Motor neuron (in vitro differentiated cells): ENCODE measurements at regions not wholly inside any gene's neighbourhood (a gene's known extent, or its start where the extent isn't known, plus 50 kb on each side); places are given as distances from the start of the nearest gene placed in this dataset.
"Not testable (repeated sequence)": the region's sequence is repeated elsewhere in the genome, so short reads cannot be mapped to it uniquely, and the experiment has no call there.

Experiments
- ATAC-seq, 8 experiments: fragments of 200-7000 bp; cut with Tn5 transposase; replicated peaks in 6 of 8; 2 replicates each; pipeline ENCODE4 v1.8.0; 2021; ENCODE audit warnings: mild to moderate bottlenecking in 8 of 8, moderate library complexity in 8 of 8
- H3K27ac ChIP-seq, 2 donors: fragments of 250-450 bp; sonication (Bioruptor Pico); 2 replicates each; pipeline ENCODE4 v1.9.0; 2021; ENCODE audit warnings: antibody characterized with exemption in 2 of 2, mild to moderate bottlenecking in 2 of 2, moderate library complexity in 1 of 2
- H3K4me1 ChIP-seq, 2 donors: fragments of 250-450 bp; sonication (Bioruptor Pico); replicated peaks in 1 of 2; 2 replicates each; pipeline ENCODE4 v1.6.1; 2021; ENCODE audit warnings: antibody characterized with exemption in 2 of 2, mild to moderate bottlenecking in 2 of 2, moderate library complexity in 1 of 2
- H3K4me3 ChIP-seq, 5 donors: fragments of 250-450 bp; sonication (Bioruptor Pico); 2 replicates each; pipeline ENCODE4 v1.9.0; 2021; ENCODE audit warnings: antibody characterized with exemption in 5 of 5, mild to moderate bottlenecking in 5 of 5, moderate library complexity in 4 of 5
- WGBS, 10 experiments: fragments of 450-650 bp; shearing (Covaris generic); methylation state at CpG; one replicate each; pipeline ENCODE4 v1.0.0; 2022; 5-methylcytosine and 5-hydroxymethylcytosine counted together
- in situ Hi-C, 9 experiments: fragments of 400-800 bp; cut with MboI; loops; one replicate each; pipeline ENCODE4 v1.15.0; 2021; ENCODE audit warnings: low sequenced_read_pairs in 9 of 9, low pct_unique_long_range_greater_than_20kb in 2 of 9; ENCODE audit not compliant: unreplicated experiment in 9 of 9

- Histone ChIP-seq H3K4me3 (no peak overlapping the region), H3K4me1 (no peaks in the 10 kb centered on the region), H3K27ac (no peak overlapping the region)
- 40 to 100% (median 83%) methylated on average over 1 of the region's 1 CpG; no CpG with 5 or more reads in 6 of the 10 experiments for WGBS, 10 experiments
- in situ Hi-C loops = no loop called here
- no peak for ATAC-seq
Observed at GRCh38 chr3:174483254-174483653, 375.9 kb upstream of the NAALADL2 start.

GRCh38 chr3:174483856-174484255, 375.3 kb upstream of the NAALADL2 start:
- H3K27ac ChIP-seq, ATAC-seq, H3K4me1 ChIP-seq, H3K4me3 ChIP-seq, in situ Hi-C loops: not testable (repeated sequence)
- 73 to 100% (median 78%) methylated on average over 1 to 3 of the region's 7 CpGs; no CpG with 5 or more reads in 4 of the 10 experiments for WGBS, 10 experiments

- WGBS, 10 experiments = 40 to 100% (median 89%) methylated on average over 1 to 2 of the region's 2 CpGs
Observed at GRCh38 chr3:174488527-174488926, 370.6 kb upstream of the NAALADL2 start.

GRCh38 chr3:174495311-174495710, 363.8 kb upstream of the NAALADL2 start:
- H3K27ac ChIP-seq = no peak overlapping the region
- in situ Hi-C loops = no loop called here
- no peak for ATAC-seq
- no peak overlapping the region for H3K4me3 ChIP-seq
- 10 to 92% (median 69%) methylated on average over 2 to 4 of the region's 4 CpGs for WGBS, 10 experiments
- H3K4me1 ChIP-seq = peaks cover 0 to 5% of the 10 kb centered on the region in 2 donors

More at GRCh38 chr3:174488527-174488926, 370.6 kb upstream of the NAALADL2 start:
- no peak overlapping the region for H3K27ac ChIP-seq
- no peak for ATAC-seq
- no peak overlapping the region for H3K4me3 ChIP-seq
- in situ Hi-C loops = no loop called here
- no peaks in the 10 kb centered on the region for H3K4me1 ChIP-seq

- in situ Hi-C loops = no loop called here
- peak in 4 of 8 experiments; percentile 64 to 74 (median 70) for ATAC-seq
- Histone ChIP-seq H3K4me3 (no peak overlapping the region), H3K4me1 (peaks cover 0 to 5% of the 10 kb centered on the region in 2 donors), H3K27ac (no peak overlapping the region)
- 89 to 100% methylated on average over 1 of the region's 1 CpG; no CpG with 5 or more reads in 8 of the 10 experiments for WGBS, 10 experiments
Observed at GRCh38 chr3:174495928-174496327, 363.2 kb upstream of the NAALADL2 start.

GRCh38 chr3:174498638-174499037, 360.5 kb upstream of the NAALADL2 start:
- 0 to 100% (median 21%) methylated on average over 1 to 2 of the region's 2 CpGs for WGBS, 10 experiments

GRCh38 chr3:174505266-174505665, 353.9 kb upstream of the NAALADL2 start:
- no peak for ATAC-seq
- no peak overlapping the region for H3K27ac ChIP-seq
- WGBS, 10 experiments = 89 to 100% (median 100%) methylated on average over 1 of the region's 1 CpG; no CpG with 5 or more reads in 1 of the 10 experiments
- no peaks in the 10 kb centered on the region for H3K4me1 ChIP-seq
- H3K4me3 ChIP-seq = no peak overlapping the region
- in situ Hi-C loops = no loop called here

More at GRCh38 chr3:174498638-174499037, 360.5 kb upstream of the NAALADL2 start:
- Histone ChIP-seq H3K27ac (no peak overlapping the region), H3K4me3 (no peak overlapping the region), H3K4me1 (peaks cover 0 to 5% of the 10 kb centered on the region in 2 donors)
- ATAC-seq = peak in 3 of 8 experiments; percentile 67 to 90 (median 78)
- in situ Hi-C loops = no loop called here

GRCh38 chr3:174524203-174524602, 334.9 kb upstream of the NAALADL2 start:
- ATAC-seq = no peak
- Histone ChIP-seq H3K27ac (no peak overlapping the region), H3K4me1 (no peaks in the 10 kb centered on the region), H3K4me3 (no peak overlapping the region)
- 75 to 100% (median 98%) methylated on average over 1 to 2 of the region's 3 CpGs; no CpG with 5 or more reads in 2 of the 10 experiments for WGBS, 10 experiments
- in situ Hi-C loops = no loop called here

GRCh38 chr3:174529298-174529697, 329.8 kb upstream of the NAALADL2 start:
- ATAC-seq = no peak
- in situ Hi-C loops = no loop called here
- no peaks in the 10 kb centered on the region for H3K4me1 ChIP-seq
- 60 to 100% (median 95%) methylated on average over 1 to 3 of the region's 3 CpGs; no CpG with 5 or more reads in 6 of the 10 experiments for WGBS, 10 experiments
- H3K4me3 ChIP-seq = no peak overlapping the region
- no peak overlapping the region for H3K27ac ChIP-seq

GRCh38 chr3:174531262-174531982, 327.7 kb upstream of the NAALADL2 start:
- Histone ChIP-seq H3K4me3 (no peak overlapping the region), H3K4me1 (peaks cover 2 to 6% of the 10 kb centered on the region in 2 donors), H3K27ac (no peak overlapping the region)
- ATAC-seq = no peak
- in situ Hi-C loops = no loop called here
- WGBS, 10 experiments = 67 to 100% (median 94%) methylated on average over 2 to 5 of the region's 5 CpGs

GRCh38 chr3:174532216-174532615, 326.9 kb upstream of the NAALADL2 start:
- Histone ChIP-seq H3K4me1 (peaks cover 2 to 6% of the 10 kb centered on the region in 2 donors), H3K4me3 (no peak overlapping the region), H3K27ac (no peak overlapping the region)
- no peak for ATAC-seq
- in situ Hi-C loops = no loop called here
- 100% methylated on average over 1 of the region's 1 CpG; no CpG with 5 or more reads in 4 of the 10 experiments for WGBS, 10 experiments

GRCh38 chr3:174532776-174533175, 326.4 kb upstream of the NAALADL2 start:
- WGBS, 10 experiments = 75 to 100% (median 87%) methylated on average over 1 to 2 of the region's 2 CpGs; no CpG with 5 or more reads in 4 of the 10 experiments
- Histone ChIP-seq H3K27ac (no peak overlapping the region), H3K4me1 (peaks cover 2 to 6% of the 10 kb centered on the region in 2 donors), H3K4me3 (no peak overlapping the region)
- ATAC-seq = no peak
- in situ Hi-C loops = no loop called here

GRCh38 chr3:174533286-174533685, 325.8 kb upstream of the NAALADL2 start:
- no peak for ATAC-seq
- WGBS, 10 experiments = 44 to 100% (median 88%) methylated on average over 1 to 2 of the region's 2 CpGs; no CpG with 5 or more reads in 2 of the 10 experiments
- H3K4me3 ChIP-seq = no peak overlapping the region
- peaks cover 2 to 6% of the 10 kb centered on the region in 2 donors for H3K4me1 ChIP-seq
- H3K27ac ChIP-seq = no peak overlapping the region
- in situ Hi-C loops = no loop called here

GRCh38 chr3:174536319-174536718, 322.8 kb upstream of the NAALADL2 start:
- in situ Hi-C loops = no loop called here
- WGBS, 10 experiments = 19 to 83% (median 43%) methylated on average over 1 to 4 of the region's 4 CpGs
- no peak overlapping the region for H3K27ac ChIP-seq
- no peak overlapping the region for H3K4me3 ChIP-seq
- peaks cover 6 to 13% of the 10 kb centered on the region in 2 donors for H3K4me1 ChIP-seq
- ATAC-seq = no peak
